Liver (tissue), 8 donors: ENCODE measurements at regions not wholly inside any gene's neighbourhood (a gene's known extent, or its start where the extent isn't known, plus 50 kb on each side); places are given as distances from the start of the nearest gene placed in this dataset.

ENCODE experiments used
- DNase-seq: peaks from one replicate; pipeline ENCODE4 v3.0.0-alpha.2; 2017; ENCODE audit warnings: low spot score
- H3K27ac ChIP-seq, 2 donors: one replicate each; pipeline ENCODE4 v1.7.0; 2013; ENCODE audit warnings: inconsistent platforms in 2 of 2, low read length in 2 of 2, control low read depth in 1 of 2, low read depth in 1 of 2, mild to moderate bottlenecking in 1 of 2
- H3K27me3 ChIP-seq, 4 donors: one replicate each; pipeline versions ENCODE4 v1.6.1 to v1.7.0; 2013; ENCODE audit warnings: low read length in 3 of 4, inconsistent platforms in 1 of 4, mild to moderate bottlenecking in 1 of 4, moderate library complexity in 1 of 4; ENCODE audit not compliant: control insufficient read depth in 4 of 4, insufficient read depth in 4 of 4
- H3K36me3 ChIP-seq, 4 donors: one replicate each; pipeline versions ENCODE4 v1.6.1 to v1.7.0; 2013; ENCODE audit warnings: low read length in 3 of 4, mild to moderate bottlenecking in 3 of 4, low read depth in 1 of 4, moderate library complexity in 1 of 4; ENCODE audit not compliant: control insufficient read depth in 4 of 4, insufficient read depth in 3 of 4
- H3K4me1 ChIP-seq, 4 donors: one replicate each; pipeline versions ENCODE4 v1.6.1 to v1.7.0; 2013; ENCODE audit warnings: low read length in 3 of 4, mild to moderate bottlenecking in 3 of 4, moderate library complexity in 1 of 4; ENCODE audit not compliant: control insufficient read depth in 4 of 4, insufficient read depth in 4 of 4
- H3K4me3 ChIP-seq, 3 donors: one replicate each; pipeline versions ENCODE4 v1.6.1 to v1.7.0; 2013; ENCODE audit warnings: low read length in 3 of 3, control low read depth in 1 of 3, low read depth in 1 of 3, mild to moderate bottlenecking in 1 of 3
- H3K9ac ChIP-seq, 2 donors: one replicate each; pipeline ENCODE4 v1.7.0; 2013; ENCODE audit warnings: low read length in 2 of 2, mild to moderate bottlenecking in 2 of 2, moderate library complexity in 2 of 2, control low read depth in 1 of 2, low read depth in 1 of 2
- H3K9me3 ChIP-seq, 4 donors: one replicate each; pipeline versions ENCODE4 v1.6.1 to v1.7.0; 2013; ENCODE audit warnings: low read length in 3 of 4; ENCODE audit not compliant: control insufficient read depth in 4 of 4
- CTCF ChIP-seq: fragments of 150-350 bp; IDR thresholded peaks from 2 replicates; pipeline ENCODE4 v1.5.1; 2017; ENCODE audit warnings: improper control_type of control experiment, low read depth, low read length; ENCODE audit not compliant: missing input control
- EGR1 ChIP-seq, 2 donors: IDR thresholded peaks; 2 replicates each; pipeline ENCODE4 v1.6.1; 2016 to 2018; ENCODE audit warnings: antibody characterized with exemption in 2 of 2, low read depth in 2 of 2
- FOXA1 ChIP-seq: IDR thresholded peaks from 2 replicates; pipeline ENCODE4 v1.6.1; 2016; ENCODE audit warnings: antibody characterized with exemption
- FOXA2 ChIP-seq: IDR thresholded peaks from 2 replicates; pipeline ENCODE4 v1.6.1; 2016; ENCODE audit warnings: antibody characterized with exemption
- GABPA ChIP-seq, 2 donors: IDR thresholded peaks in 1 of 2; conservative IDR thresholded peaks in 1 of 2; 2 replicates each; pipeline ENCODE4 v1.6.1; 2016; ENCODE audit warnings: antibody characterized with exemption in 2 of 2, mild to moderate bottlenecking in 1 of 2, moderate library complexity in 1 of 2
- HNF4A ChIP-seq, 2 donors: conservative IDR thresholded peaks; 2 replicates each; pipeline ENCODE4 v1.6.1; 2016; ENCODE audit warnings: antibody characterized with exemption in 2 of 2, mild to moderate bottlenecking in 2 of 2
- HNF4G ChIP-seq: IDR thresholded peaks from 2 replicates; pipeline ENCODE4 v1.6.1; 2016; ENCODE audit warnings: antibody characterized with exemption
- JUND ChIP-seq, 2 donors: IDR thresholded peaks; 2 replicates each; pipeline ENCODE4 v1.6.1; 2016; ENCODE audit warnings: antibody characterized with exemption in 2 of 2
- NR2F2 ChIP-seq: IDR thresholded peaks from 2 replicates; pipeline ENCODE4 v1.6.1; 2016; ENCODE audit warnings: antibody characterized with exemption
- RAD21 ChIP-seq, 2 donors: IDR thresholded peaks; 2 replicates each; pipeline ENCODE4 v1.6.1; 2016; ENCODE audit warnings: antibody characterized with exemption in 2 of 2, mild to moderate bottlenecking in 2 of 2
- RXRA ChIP-seq, 2 donors: IDR thresholded peaks; 2 replicates each; pipeline ENCODE4 v1.6.1; 2017 to 2018; ENCODE audit warnings: antibody characterized with exemption in 2 of 2, mild to moderate bottlenecking in 1 of 2
- SP1 ChIP-seq: IDR thresholded peaks from 2 replicates; pipeline ENCODE4 v1.6.1; 2018; ENCODE audit warnings: antibody characterized with exemption, mild to moderate bottlenecking
- TAF1 ChIP-seq: conservative IDR thresholded peaks from 2 replicates; pipeline ENCODE4 v1.6.1; 2016; ENCODE audit warnings: antibody characterized with exemption, mild to moderate bottlenecking
- YY1 ChIP-seq: IDR thresholded peaks from 2 replicates; pipeline ENCODE4 v1.6.1; 2016; ENCODE audit warnings: antibody characterized with exemption, mild to moderate bottlenecking
- ZBTB33 ChIP-seq: IDR thresholded peaks from 2 replicates; pipeline ENCODE4 v1.6.1; 2016; ENCODE audit warnings: antibody characterized with exemption
- WGBS: extraction: QIAGEN DNeasy Blood & Tissue Kit; methylation state at CpG from one replicate; pipeline ENCODE4 v1.1.7; 2013; 5-methylcytosine and 5-hydroxymethylcytosine counted together
- TF ChIP-seq, protein P1 (sequence below): IDR thresholded peaks from 2 replicates; pipeline ENCODE4 v1.6.1; 2016; ENCODE audit warnings: antibody characterized with exemption, mild to moderate bottlenecking
- TF ChIP-seq, protein P2 (sequence below): IDR thresholded peaks from 2 replicates; pipeline ENCODE4 v1.6.1; 2016; ENCODE audit warnings: antibody characterized with exemption
- TF ChIP-seq, protein P3 (sequence below): IDR thresholded peaks from 2 replicates; pipeline ENCODE4 v1.6.1; 2016; ENCODE audit warnings: antibody characterized with exemption
- donor health status: healthy.
- donor health status: healthy.
- donor health status: healthy.
- donor health status: healthy.
- donor health status: healthy.

GRCh38 chr2:84251651-84252302, 207.3 kb downstream of the SUCLG1 start:
- Histone ChIP-seq H3K36me3 (no peaks in the 10 kb centered on the region), H3K27me3 (no peaks in the 10 kb centered on the region), H3K9ac (no peak overlapping the region), H3K27ac (no peak overlapping the region), H3K9me3 (no peaks in the 10 kb centered on the region), H3K4me1 (no peaks in the 10 kb centered on the region), H3K4me3 (no peak overlapping the region)
- TF ChIP-seq NR2F2 (no peak), JUND (IDR thresholded peaks at IDR 0.05) (no peak), GABPA (IDR thresholded peaks at IDR 0.05 in 1 of 2, conservative IDR thresholded peaks at IDR 0.05 in 1 of 2) (no peak), RAD21 (IDR thresholded peaks at IDR 0.05) (no peak), RXRA (IDR thresholded peaks at IDR 0.05) (no peak), YY1 (no peak), FOXA1 (no peak), SP1 (no peak)
- WGBS, result 90% methylated on average over 2 of the region's 2 CpGs
- no peak for DNase-seq

DNA sequence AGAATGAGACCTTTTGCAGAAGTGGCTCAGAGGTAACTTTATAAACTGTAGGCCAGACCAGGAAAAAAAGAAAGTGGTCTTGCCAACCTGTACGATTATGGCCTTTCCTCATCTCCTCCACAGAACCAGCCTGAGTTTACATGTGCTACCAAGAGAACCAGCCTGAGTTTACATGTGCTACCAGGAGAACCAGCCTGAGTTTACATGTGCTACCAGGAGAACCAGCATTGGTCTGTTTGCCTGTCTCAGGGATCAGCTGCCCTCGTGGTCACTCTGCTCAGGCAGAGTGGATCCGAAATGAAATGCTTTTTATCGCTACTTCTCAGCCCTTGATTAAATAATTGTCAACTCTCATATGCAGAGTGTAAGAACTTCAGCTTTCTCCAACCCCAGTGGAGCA, 209.9 kb downstream of the SUCLG1 start:
- TF ChIP-seq RXRA (IDR thresholded peaks at IDR 0.05) (no peak), TAF1 (no peak), GABPA (IDR thresholded peaks at IDR 0.05 in 1 of 2, conservative IDR thresholded peaks at IDR 0.05 in 1 of 2) (no peak), EGR1 (IDR thresholded peaks at IDR 0.05; ENCODE audit: low read depth in 2 of 2) (no peak), RAD21 (IDR thresholded peaks at IDR 0.05) (no peak), CTCF (no peak), SP1 (no peak), FOXA1 (no peak), FOXA2 (no peak), NR2F2 (no peak), ZBTB33 (no peak), JUND (IDR thresholded peaks at IDR 0.05) (no peak), YY1 (no peak), HNF4G (no peak), HNF4A (conservative IDR thresholded peaks at IDR 0.05) (no peak)
- TF ChIP-seq, protein P1, sequence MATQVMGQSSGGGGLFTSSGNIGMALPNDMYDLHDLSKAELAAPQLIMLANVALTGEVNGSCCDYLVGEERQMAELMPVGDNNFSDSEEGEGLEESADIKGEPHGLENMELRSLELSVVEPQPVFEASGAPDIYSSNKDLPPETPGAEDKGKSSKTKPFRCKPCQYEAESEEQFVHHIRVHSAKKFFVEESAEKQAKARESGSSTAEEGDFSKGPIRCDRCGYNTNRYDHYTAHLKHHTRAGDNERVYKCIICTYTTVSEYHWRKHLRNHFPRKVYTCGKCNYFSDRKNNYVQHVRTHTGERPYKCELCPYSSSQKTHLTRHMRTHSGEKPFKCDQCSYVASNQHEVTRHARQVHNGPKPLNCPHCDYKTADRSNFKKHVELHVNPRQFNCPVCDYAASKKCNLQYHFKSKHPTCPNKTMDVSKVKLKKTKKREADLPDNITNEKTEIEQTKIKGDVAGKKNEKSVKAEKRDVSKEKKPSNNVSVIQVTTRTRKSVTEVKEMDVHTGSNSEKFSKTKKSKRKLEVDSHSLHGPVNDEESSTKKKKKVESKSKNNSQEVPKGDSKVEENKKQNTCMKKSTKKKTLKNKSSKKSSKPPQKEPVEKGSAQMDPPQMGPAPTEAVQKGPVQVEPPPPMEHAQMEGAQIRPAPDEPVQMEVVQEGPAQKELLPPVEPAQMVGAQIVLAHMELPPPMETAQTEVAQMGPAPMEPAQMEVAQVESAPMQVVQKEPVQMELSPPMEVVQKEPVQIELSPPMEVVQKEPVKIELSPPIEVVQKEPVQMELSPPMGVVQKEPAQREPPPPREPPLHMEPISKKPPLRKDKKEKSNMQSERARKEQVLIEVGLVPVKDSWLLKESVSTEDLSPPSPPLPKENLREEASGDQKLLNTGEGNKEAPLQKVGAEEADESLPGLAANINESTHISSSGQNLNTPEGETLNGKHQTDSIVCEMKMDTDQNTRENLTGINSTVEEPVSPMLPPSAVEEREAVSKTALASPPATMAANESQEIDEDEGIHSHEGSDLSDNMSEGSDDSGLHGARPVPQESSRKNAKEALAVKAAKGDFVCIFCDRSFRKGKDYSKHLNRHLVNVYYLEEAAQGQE, result no peak
- TF ChIP-seq, protein P2, sequence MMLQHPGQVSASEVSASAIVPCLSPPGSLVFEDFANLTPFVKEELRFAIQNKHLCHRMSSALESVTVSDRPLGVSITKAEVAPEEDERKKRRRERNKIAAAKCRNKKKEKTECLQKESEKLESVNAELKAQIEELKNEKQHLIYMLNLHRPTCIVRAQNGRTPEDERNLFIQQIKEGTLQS, result no peak
- TF ChIP-seq, protein P3, sequence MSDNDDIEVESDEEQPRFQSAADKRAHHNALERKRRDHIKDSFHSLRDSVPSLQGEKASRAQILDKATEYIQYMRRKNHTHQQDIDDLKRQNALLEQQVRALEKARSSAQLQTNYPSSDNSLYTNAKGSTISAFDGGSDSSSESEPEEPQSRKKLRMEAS, result no peak
- Histone ChIP-seq H3K36me3 (no peaks in the 10 kb centered on the region), H3K9ac (no peak overlapping the region), H3K9me3 (no peaks in the 10 kb centered on the region), H3K4me3 (no peak overlapping the region), H3K27ac (no peak overlapping the region), H3K4me1 (no peaks in the 10 kb centered on the region), H3K27me3 (no peaks in the 10 kb centered on the region)
- DNase-seq, result no peak
- WGBS, result 86% methylated on average over 4 of the region's 4 CpGs
